ENCODE measurements at regions not wholly inside any gene's neighbourhood (a gene's known extent, or its start where the extent isn't known, plus 50 kb on each side); places are given as distances from the start of the nearest gene placed in this dataset.

GRCh38 chr20:48236000-48236970, 451.0 kb upstream of the SULF2 start:
- Mint-ChIP-seq H3K4me3 (no peak overlapping the region), H3K4me1 (ENCODE audit: low read depth) (no peaks in the 10 kb centered on the region), H3K27me3 (ENCODE audit: low read depth) (no peaks in the 10 kb centered on the region), H3K36me3 (ENCODE audit: low read depth) (no peaks in the 10 kb centered on the region), H3K9me3 (peaks cover 8% of the 10 kb centered on the region), H3K27ac (no peak overlapping the region)

GRCh38 chr20:48234951-48235350, 449.7 kb upstream of the SULF2 start:
- Mint-ChIP-seq H3K27ac (no peak overlapping the region), H3K9me3 (peaks cover 9% of the 10 kb centered on the region), H3K4me3 (no peak overlapping the region), H3K36me3 (ENCODE audit: low read depth) (no peaks in the 10 kb centered on the region), H3K27me3 (ENCODE audit: low read depth) (no peaks in the 10 kb centered on the region), H3K4me1 (ENCODE audit: low read depth) (no peaks in the 10 kb centered on the region)

- Mint-ChIP-seq H3K4me3 (no peak overlapping the region), H3K27me3 (ENCODE audit: low read depth) (no peaks in the 10 kb centered on the region)
These were observed 446.1 kb upstream of the SULF2 start for GRCh38 chr20:48231253-48231930.

GRCh38 chr20:48230216-48230615, 444.9 kb upstream of the SULF2 start:
- Mint-ChIP-seq H3K4me3 (no peak overlapping the region), H3K9me3 (peaks cover 12% of the 10 kb centered on the region), H3K4me1 (ENCODE audit: low read depth) (no peaks in the 10 kb centered on the region)

More at GRCh38 chr20:48231253-48231930, 446.1 kb upstream of the SULF2 start:
- Mint-ChIP-seq H3K36me3 (ENCODE audit: low read depth) (no peaks in the 10 kb centered on the region), H3K27ac (no peak overlapping the region), H3K4me1 (ENCODE audit: low read depth) (no peaks in the 10 kb centered on the region), H3K9me3 (peaks cover 12% of the 10 kb centered on the region)

GRCh38 chr20:48227381-48227780, 442.1 kb upstream of the SULF2 start:
- Mint-ChIP-seq H3K9me3 (peaks cover 8% of the 10 kb centered on the region), H3K4me1 (ENCODE audit: low read depth) (no peaks in the 10 kb centered on the region), H3K4me3 (no peak overlapping the region), H3K27me3 (ENCODE audit: low read depth) (no peaks in the 10 kb centered on the region), H3K27ac (no peak overlapping the region), H3K36me3 (ENCODE audit: low read depth) (no peaks in the 10 kb centered on the region)

More at GRCh38 chr20:48230216-48230615, 444.9 kb upstream of the SULF2 start:
- Mint-ChIP-seq H3K27ac (no peak overlapping the region), H3K36me3 (ENCODE audit: low read depth) (no peaks in the 10 kb centered on the region), H3K27me3 (ENCODE audit: low read depth) (no peaks in the 10 kb centered on the region)

GRCh38 chr20:48226642-48227041, 441.4 kb upstream of the SULF2 start:
- H3K9me3 Mint-ChIP-seq, result peaks cover 7% of the 10 kb centered on the region
- H3K4me3 Mint-ChIP-seq, result no peak overlapping the region
- no peaks in the 10 kb centered on the region for H3K4me1 Mint-ChIP-seq (ENCODE audit: low read depth)
- H3K36me3 Mint-ChIP-seq (ENCODE audit: low read depth), result no peaks in the 10 kb centered on the region
- no peaks in the 10 kb centered on the region for H3K27me3 Mint-ChIP-seq (ENCODE audit: low read depth)
- no peak overlapping the region for H3K27ac Mint-ChIP-seq

- no peak overlapping the region for H3K4me3 Mint-ChIP-seq
- H3K36me3 Mint-ChIP-seq (ENCODE audit: low read depth), result no peaks in the 10 kb centered on the region
- H3K9me3 Mint-ChIP-seq, result peaks cover 3% of the 10 kb centered on the region
- H3K27ac Mint-ChIP-seq, result no peak overlapping the region
- no peaks in the 10 kb centered on the region for H3K27me3 Mint-ChIP-seq (ENCODE audit: low read depth)
- no peaks in the 10 kb centered on the region for H3K4me1 Mint-ChIP-seq (ENCODE audit: low read depth)
These were observed 439.3 kb upstream of the SULF2 start for GRCh38 chr20:48224533-48225050.

- no peak overlapping the region for H3K27ac Mint-ChIP-seq
- no peaks in the 10 kb centered on the region for H3K27me3 Mint-ChIP-seq (ENCODE audit: low read depth)
- H3K4me3 Mint-ChIP-seq, result no peak overlapping the region
- no peaks in the 10 kb centered on the region for H3K36me3 Mint-ChIP-seq (ENCODE audit: low read depth)
- H3K9me3 Mint-ChIP-seq, result peaks cover 2% of the 10 kb centered on the region
- H3K4me1 Mint-ChIP-seq (ENCODE audit: low read depth), result no peaks in the 10 kb centered on the region
These were observed 438.4 kb upstream of the SULF2 start for GRCh38 chr20:48223715-48224114.

GRCh38 chr20:48222595-48223180, 437.4 kb upstream of the SULF2 start:
- Mint-ChIP-seq H3K4me1 (ENCODE audit: low read depth) (no peaks in the 10 kb centered on the region), H3K4me3 (no peak overlapping the region), H3K36me3 (ENCODE audit: low read depth) (no peaks in the 10 kb centered on the region), H3K27me3 (ENCODE audit: low read depth) (no peaks in the 10 kb centered on the region), H3K9me3 (no peaks in the 10 kb centered on the region), H3K27ac (no peak overlapping the region)

GRCh38 chr20:48220033-48220633, 434.9 kb upstream of the SULF2 start:
- Mint-ChIP-seq H3K27me3 (ENCODE audit: low read depth) (no peaks in the 10 kb centered on the region), H3K4me1 (ENCODE audit: low read depth) (no peaks in the 10 kb centered on the region), H3K4me3 (no peak overlapping the region), H3K36me3 (ENCODE audit: low read depth) (no peaks in the 10 kb centered on the region), H3K27ac (no peak overlapping the region), H3K9me3 (no peaks in the 10 kb centered on the region)

GRCh38 chr20:48219306-48219705, 434.0 kb upstream of the SULF2 start:
- H3K27me3 Mint-ChIP-seq (ENCODE audit: low read depth), result no peaks in the 10 kb centered on the region
- no peak overlapping the region for H3K4me3 Mint-ChIP-seq
- no peaks in the 10 kb centered on the region for H3K4me1 Mint-ChIP-seq (ENCODE audit: low read depth)
- no peaks in the 10 kb centered on the region for H3K36me3 Mint-ChIP-seq (ENCODE audit: low read depth)
- H3K9me3 Mint-ChIP-seq, result no peaks in the 10 kb centered on the region
- H3K27ac Mint-ChIP-seq, result no peak overlapping the region

GRCh38 chr20:48217190-48217589, 431.9 kb upstream of the SULF2 start:
- Mint-ChIP-seq H3K4me1 (ENCODE audit: low read depth) (no peaks in the 10 kb centered on the region), H3K4me3 (no peak overlapping the region), H3K36me3 (ENCODE audit: low read depth) (no peaks in the 10 kb centered on the region), H3K27me3 (ENCODE audit: low read depth) (no peaks in the 10 kb centered on the region), H3K9me3 (no peaks in the 10 kb centered on the region), H3K27ac (no peak overlapping the region)

- Mint-ChIP-seq H3K36me3 (ENCODE audit: low read depth) (no peaks in the 10 kb centered on the region), H3K9me3 (no peaks in the 10 kb centered on the region), H3K27ac (no peak overlapping the region), H3K27me3 (ENCODE audit: low read depth) (no peaks in the 10 kb centered on the region), H3K4me3 (no peak overlapping the region), H3K4me1 (ENCODE audit: low read depth) (no peaks in the 10 kb centered on the region)
These were observed 430.3 kb upstream of the SULF2 start for GRCh38 chr20:48215536-48215935.

- Mint-ChIP-seq H3K4me1 (ENCODE audit: low read depth) (no peaks in the 10 kb centered on the region), H3K36me3 (ENCODE audit: low read depth) (no peaks in the 10 kb centered on the region), H3K4me3 (no peak overlapping the region), H3K27me3 (ENCODE audit: low read depth) (no peaks in the 10 kb centered on the region), H3K27ac (no peak overlapping the region), H3K9me3 (no peaks in the 10 kb centered on the region)
These were observed 429.3 kb upstream of the SULF2 start for GRCh38 chr20:48214601-48215000.

All from T-helper 1 cell treated with Interleukin-12 subunit alpha and Interleukin-12 subunit beta and Interleukin-4 antibody, amounts not matched to agents 30 μg/mL and 1 μg/mL, for 36 hours (primary cell).